Epithelial cell of prostate (primary cell): ENCODE measurements at regions not wholly inside any gene's neighbourhood (a gene's known extent, or its start where the extent isn't known, plus 50 kb on each side); places are given as distances from the start of the nearest gene placed in this dataset.

Experiments
- DNase-seq: peaks from one replicate; pipeline ENCODE4 v3.0.0-alpha.2; 2011; ENCODE audit warnings: low read depth, low spot score
- H3K27ac ChIP-seq: fragments of 450-650 bp; 2 replicates; pipeline ENCODE4 v1.5.1; 2017; ENCODE audit warnings: mild to moderate bottlenecking

GRCh38 chr2:200013906-200014305 lies 58.5 kb downstream of the MAIP1 start:
- no peak for DNase-seq
- H3K27ac ChIP-seq = no peak overlapping the region

- DNase-seq = no peak
- no peak overlapping the region for H3K27ac ChIP-seq
Observed at GRCh38 chr2:200021449-200022114, 66.2 kb downstream of the MAIP1 start.

GRCh38 chr2:200022511-200022910 lies 67.1 kb downstream of the MAIP1 start:
- H3K27ac ChIP-seq = no peak overlapping the region
- DNase-seq = no peak

GRCh38 chr2:200023570-200023969 lies 68.2 kb downstream of the MAIP1 start:
- DNase-seq = no peak
- no peak overlapping the region for H3K27ac ChIP-seq

- no peak for DNase-seq
Observed at GRCh38 chr2:200025717-200026116, 70.3 kb downstream of the MAIP1 start.

GRCh38 chr2:200026332-200027230 lies 71.2 kb downstream of the MAIP1 start:
- no peak overlapping the region for H3K27ac ChIP-seq
- no peak for DNase-seq

More at GRCh38 chr2:200025717-200026116, 70.3 kb downstream of the MAIP1 start:
- no peak overlapping the region for H3K27ac ChIP-seq

- no peak for DNase-seq
- H3K27ac ChIP-seq = no peak overlapping the region
Observed at GRCh38 chr2:200028998-200029397, 73.6 kb downstream of the MAIP1 start.

GRCh38 chr2:200032895-200033294 lies 77.5 kb downstream of the MAIP1 start:
- no peak for DNase-seq
- H3K27ac ChIP-seq = no peak overlapping the region

GRCh38 chr2:200033929-200034328 lies 78.5 kb downstream of the MAIP1 start:
- H3K27ac ChIP-seq = no peak overlapping the region
- DNase-seq = no peak

- H3K27ac ChIP-seq = no peak overlapping the region
- no peak for DNase-seq
Observed at GRCh38 chr2:200034816-200035215, 79.4 kb downstream of the MAIP1 start.

- no peak for DNase-seq
- H3K27ac ChIP-seq = no peak overlapping the region
Observed at GRCh38 chr2:200039724-200040650, 84.6 kb downstream of the MAIP1 start.

GRCh38 chr2:200040831-200041230 lies 85.4 kb downstream of the MAIP1 start:
- H3K27ac ChIP-seq = no peak overlapping the region
- no peak for DNase-seq

- DNase-seq = no peak
- H3K27ac ChIP-seq = no peak overlapping the region
Observed at GRCh38 chr2:200041639-200042038, 86.3 kb downstream of the MAIP1 start.

GRCh38 chr2:200042102-200042735 lies 86.8 kb downstream of the MAIP1 start:
- H3K27ac ChIP-seq = no peak overlapping the region
- no peak for DNase-seq

- H3K27ac ChIP-seq = no peak overlapping the region
Observed at GRCh38 chr2:200042944-200043343, 87.6 kb downstream of the MAIP1 start.

GRCh38 chr2:200044453-200044852 lies 89.1 kb downstream of the MAIP1 start:
- H3K27ac ChIP-seq = no peak overlapping the region
- no peak for DNase-seq

More at GRCh38 chr2:200042944-200043343, 87.6 kb downstream of the MAIP1 start:
- DNase-seq = no peak

GRCh38 chr2:200048421-200048820 lies 93.0 kb downstream of the MAIP1 start:
- DNase-seq = no peak

GRCh38 chr2:200049086-200049485 lies 93.7 kb downstream of the MAIP1 start:
- DNase-seq = no peak
- no peak overlapping the region for H3K27ac ChIP-seq

More at GRCh38 chr2:200048421-200048820, 93.0 kb downstream of the MAIP1 start:
- no peak overlapping the region for H3K27ac ChIP-seq

- no peak overlapping the region for H3K27ac ChIP-seq
- no peak for DNase-seq
Observed at GRCh38 chr2:200050921-200051610, 95.7 kb downstream of the MAIP1 start.
